ENCODE measurements at regions not wholly inside any gene's neighbourhood (a gene's known extent, or its start where the extent isn't known, plus 50 kb on each side); places are given as distances from the start of the nearest gene placed in this dataset.

- DNase-seq, result peak; percentile 23
Measured at GRCh38 chr21:43331962-43332828, 94.7 kb downstream of the SIK1 start.

GRCh38 chr21:43331111-43331961, 95.6 kb downstream of the SIK1 start:
- DNase-seq, result no peak

- DNase-seq, result no peak
Measured at GRCh38 chr21:43330306-43330881, 96.5 kb downstream of the SIK1 start.

GRCh38 chr21:43329711-43330269, 97.1 kb downstream of the SIK1 start:
- no peak for DNase-seq

- no peak for DNase-seq
Measured at GRCh38 chr21:43328958-43329691, 97.8 kb downstream of the SIK1 start.

- DNase-seq, result no peak
Measured at GRCh38 chr21:43328185-43328957, 98.6 kb downstream of the SIK1 start.

- no peak for DNase-seq
Measured at GRCh38 chr21:43325968-43326715, 100.8 kb downstream of the SIK1 start.

GRCh38 chr21:43325036-43325435, 101.9 kb downstream of the SIK1 start:
- no peak for DNase-seq

- DNase-seq, result no peak
Measured at GRCh38 chr21:43324596-43324995, 102.3 kb downstream of the SIK1 start.

- no peak for DNase-seq
Measured at GRCh38 chr21:43323244-43324005, 103.5 kb downstream of the SIK1 start.

- no peak for DNase-seq
Measured at GRCh38 chr21:43322805-43323204, 104.1 kb downstream of the SIK1 start.

- no peak for DNase-seq
Measured at GRCh38 chr21:43322311-43322710, 104.6 kb downstream of the SIK1 start.

- DNase-seq, result no peak
Measured at GRCh38 chr21:43321611-43322010, 105.3 kb downstream of the SIK1 start.

- DNase-seq, result no peak
Measured at GRCh38 chr21:43321111-43321510, 105.8 kb downstream of the SIK1 start.

- DNase-seq, result no peak
Measured at GRCh38 chr21:43320526-43320925, 106.4 kb downstream of the SIK1 start.

GRCh38 chr21:43318841-43319781, 107.8 kb downstream of the SIK1 start:
- DNase-seq, result peak; percentile 51

GRCh38 chr21:43318368-43318767, 108.6 kb downstream of the SIK1 start:
- DNase-seq, result no peak

GRCh38 chr21:43317959-43318358, 109.0 kb downstream of the SIK1 start:
- no peak for DNase-seq

- no peak for DNase-seq
Measured at GRCh38 chr21:43317254-43317748, 109.6 kb downstream of the SIK1 start.
